HG03457 (cell line): ENCODE measurements at regions not wholly inside any gene's neighbourhood (a gene's known extent, or its start where the extent isn't known, plus 50 kb on each side); places are given as distances from the start of the nearest gene placed in this dataset.
"Not testable (repeated sequence)": the region's sequence is repeated elsewhere in the genome, so short reads cannot be mapped to it uniquely, and the experiment has no call there.

Source experiments
- ATAC-seq: cut with Tn5 transposase; IDR thresholded peaks from one replicate; pipeline ENCODE4 v1.9.1; 2021; ENCODE audit warnings: moderate number of reproducible peaks; ENCODE audit not compliant: unreplicated experiment

DNA sequence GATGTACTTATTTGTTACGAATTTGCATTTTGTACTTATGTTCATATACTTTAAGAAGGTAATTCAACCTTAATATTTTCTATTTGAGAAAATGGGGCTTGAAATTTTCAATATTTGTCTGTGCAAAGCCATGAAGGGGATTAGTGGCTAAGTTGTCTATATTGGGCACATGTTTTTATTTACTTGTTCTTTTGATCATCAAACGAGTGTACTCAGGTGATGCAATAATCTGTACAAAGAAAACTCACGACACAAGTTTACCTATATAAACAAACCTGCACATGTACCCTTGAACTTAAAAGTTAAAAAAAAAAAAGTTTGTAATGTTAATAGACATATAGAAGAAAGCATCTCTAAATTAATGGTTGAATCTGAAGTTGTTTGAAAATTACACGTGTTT, 658.9 kb upstream of the SYT4 start:
- ATAC-seq: no peak

DNA sequence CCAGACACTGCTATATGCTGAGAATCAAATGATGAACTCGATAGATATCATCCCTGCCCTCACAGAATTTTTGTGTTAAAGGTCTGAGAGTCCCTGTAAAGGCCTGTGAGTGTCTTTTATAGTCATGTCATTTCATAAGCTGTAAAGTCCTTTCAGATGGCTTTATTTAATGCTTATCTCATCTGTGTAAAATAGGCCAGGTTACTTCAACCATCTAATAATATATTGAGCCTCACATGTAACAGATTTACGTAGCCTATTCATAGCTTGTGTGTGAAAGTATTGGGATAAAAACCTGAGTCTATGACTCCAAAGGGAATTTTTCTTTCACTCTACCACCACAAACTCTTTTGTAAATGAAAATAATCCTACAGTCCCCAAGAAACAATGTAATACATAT, 672.0 kb upstream of the SYT4 start:
- ATAC-seq: no peak

DNA sequence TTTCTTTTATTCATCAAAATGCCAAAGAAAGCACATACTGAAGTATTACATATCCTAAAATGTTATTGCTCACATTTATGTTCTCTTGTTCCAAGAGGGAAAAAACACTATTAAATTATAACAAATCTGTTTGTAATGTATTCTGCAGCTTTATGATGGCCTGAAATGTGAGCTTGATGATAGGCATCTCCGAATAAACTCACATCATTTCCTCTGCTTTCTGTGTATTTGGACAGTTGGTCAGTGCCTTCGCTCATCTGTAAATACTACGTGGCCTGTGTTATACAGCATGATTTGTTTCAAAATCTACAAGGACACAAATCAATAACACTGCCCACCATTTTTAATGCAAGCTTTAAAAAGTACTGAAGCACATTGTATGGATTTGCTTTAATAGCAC, 672.8 kb upstream of the SYT4 start:
- ATAC-seq: no peak

DNA sequence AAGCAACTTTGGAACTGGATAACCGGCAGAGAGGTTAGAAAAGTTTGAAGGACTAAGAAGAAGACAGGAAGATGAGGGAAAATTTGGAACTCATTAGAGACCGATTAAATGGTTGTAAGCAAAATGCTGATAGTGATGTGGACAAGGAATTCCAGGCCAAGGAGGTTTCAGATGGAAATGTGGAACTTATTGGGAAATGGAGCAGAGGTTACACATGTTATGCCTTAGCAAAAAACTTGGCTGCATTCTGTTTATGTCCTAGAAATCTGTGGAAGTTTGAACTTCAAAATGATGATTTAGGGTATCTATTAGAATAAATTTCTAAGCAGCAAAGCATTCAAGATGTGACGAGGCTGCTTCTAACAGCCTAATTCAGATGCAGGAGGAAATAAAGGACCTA, 675.1 kb upstream of the SYT4 start:
- ATAC-seq: no peak

DNA sequence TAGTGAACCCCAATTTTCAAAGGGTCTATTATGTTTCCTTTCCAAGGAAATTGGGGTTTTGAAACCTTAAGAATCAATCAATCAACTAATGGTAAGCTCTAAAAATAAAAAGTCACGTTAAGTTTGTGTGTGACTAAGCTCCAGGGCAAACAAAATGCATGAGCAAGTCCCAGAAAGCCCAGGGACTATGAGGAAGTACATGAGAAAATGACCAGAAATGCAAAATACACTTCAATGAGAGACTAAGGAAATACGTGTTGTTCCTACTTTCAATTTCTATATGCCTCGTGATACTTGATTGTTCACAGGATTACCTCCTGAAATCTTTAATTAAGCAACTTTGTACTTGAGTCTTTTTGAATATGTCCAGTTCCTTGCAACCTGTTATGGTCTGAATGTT, 684.4 kb upstream of the SYT4 start:
- ATAC-seq: no peak

DNA sequence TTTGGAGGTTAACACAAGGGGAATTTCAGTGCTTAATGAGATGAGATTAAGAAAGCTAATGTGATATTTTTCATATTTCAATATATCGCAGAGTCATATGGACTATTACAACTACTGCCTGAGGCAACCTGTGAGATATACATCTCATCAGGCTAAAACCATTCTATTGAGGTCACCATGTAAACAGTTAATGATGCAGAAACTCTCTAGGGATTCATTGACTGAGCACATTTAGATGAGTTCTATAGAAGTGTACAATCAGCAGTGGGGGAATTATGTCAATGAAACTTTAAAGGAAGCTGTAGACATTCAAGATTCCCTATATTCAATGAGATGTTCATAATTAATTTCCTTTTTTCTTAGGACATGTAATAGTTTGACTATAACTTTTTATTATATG, 687.4 kb upstream of the SYT4 start:
- no peak for ATAC-seq

DNA sequence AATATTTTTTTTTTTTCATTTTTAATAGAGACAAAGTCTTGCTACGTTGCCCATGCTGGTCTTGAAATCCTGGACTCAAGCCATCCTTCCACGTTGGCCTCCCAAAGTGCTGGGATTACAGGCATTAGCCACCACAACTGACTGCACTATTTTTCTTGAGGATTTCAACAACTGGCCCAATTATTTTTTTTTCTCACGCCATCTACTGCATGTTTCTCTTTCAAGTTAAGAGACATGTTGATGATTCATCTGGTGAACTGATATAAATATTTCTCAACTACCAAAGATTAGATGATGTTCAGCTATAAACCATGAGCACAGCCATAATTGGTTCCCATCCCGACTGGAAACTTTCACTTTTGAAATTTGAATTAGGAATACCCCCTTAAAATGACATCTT, 688.4 kb upstream of the SYT4 start:
- ATAC-seq: no peak

DNA sequence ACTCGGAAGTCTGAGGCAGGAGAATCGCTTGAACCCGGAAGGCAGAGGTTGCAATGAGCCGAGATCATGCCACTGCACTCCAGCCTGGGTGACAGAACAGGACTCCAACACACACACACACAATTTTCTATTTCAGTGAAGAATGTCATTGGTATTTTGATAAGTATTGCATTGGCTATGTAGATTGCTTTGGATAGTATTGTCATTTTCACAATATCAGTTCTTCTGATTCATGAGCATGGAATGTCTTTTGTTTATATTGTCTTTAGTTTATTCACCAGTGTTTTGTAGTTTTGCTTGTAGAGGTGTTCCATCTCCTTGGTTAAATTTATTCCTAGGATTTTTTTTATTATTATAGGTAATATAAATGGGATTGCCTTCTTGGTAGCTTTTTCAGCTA, 693.4 kb upstream of the SYT4 start:
- no peak for ATAC-seq

DNA sequence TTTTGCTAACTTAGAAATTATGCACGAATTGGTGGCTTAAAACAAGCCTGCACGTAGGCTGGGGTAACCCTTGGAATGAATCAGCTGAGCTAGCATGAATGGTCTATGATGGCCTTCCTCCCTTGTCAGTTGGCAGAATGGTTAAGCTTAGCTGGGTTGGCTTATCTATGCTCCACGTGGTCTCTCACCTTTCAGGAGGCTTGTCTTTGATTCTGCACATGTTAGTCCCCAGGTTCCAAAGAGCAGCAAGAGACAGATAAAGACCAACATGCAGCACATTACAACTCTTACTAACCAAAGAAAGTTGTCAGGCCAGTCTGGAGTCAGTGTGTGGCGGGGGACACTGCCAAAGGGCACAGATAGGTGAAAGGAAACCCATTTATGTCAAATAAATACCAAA, 700.9 kb upstream of the SYT4 start:
- ATAC-seq: no peak

DNA sequence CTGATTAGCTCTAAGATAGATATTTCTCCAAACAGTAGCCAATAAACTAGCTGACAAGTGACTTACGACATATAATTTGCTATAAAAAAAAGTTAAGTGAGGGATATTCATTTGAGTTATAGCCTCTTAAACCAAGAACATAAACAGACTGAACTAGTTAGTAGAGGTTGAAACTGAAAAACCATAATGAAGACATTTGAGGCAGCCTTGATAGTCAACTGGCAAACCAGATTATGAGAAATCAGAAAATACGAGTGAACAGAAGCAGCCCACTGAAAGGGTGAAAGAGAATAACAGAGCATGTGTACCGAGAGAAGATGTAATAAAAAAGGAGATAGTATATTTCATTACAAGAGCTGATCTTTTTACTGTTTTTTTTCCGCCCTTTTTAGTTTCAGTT, 698.1 kb upstream of the SETBP1 start:
- ATAC-seq: no peak

DNA sequence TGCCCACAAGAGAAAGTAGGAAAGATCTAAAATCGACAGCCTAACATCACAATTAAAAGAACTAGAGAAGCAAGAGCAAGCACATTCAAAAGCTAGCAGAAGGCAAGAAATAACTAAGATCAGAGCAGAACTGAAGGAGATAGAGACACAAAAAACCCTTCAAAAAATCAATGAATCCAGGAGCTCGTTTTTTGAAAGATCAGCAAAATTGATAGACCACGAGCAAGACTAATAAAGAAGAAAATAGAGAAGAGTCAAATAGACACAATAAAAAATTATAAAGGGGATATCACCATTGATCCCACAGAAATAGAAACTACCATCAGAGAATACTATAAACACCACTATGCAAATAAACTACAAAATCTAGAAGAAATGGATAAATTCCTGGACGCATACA, 693.6 kb upstream of the SETBP1 start:
- not testable (repeated sequence) for ATAC-seq

DNA sequence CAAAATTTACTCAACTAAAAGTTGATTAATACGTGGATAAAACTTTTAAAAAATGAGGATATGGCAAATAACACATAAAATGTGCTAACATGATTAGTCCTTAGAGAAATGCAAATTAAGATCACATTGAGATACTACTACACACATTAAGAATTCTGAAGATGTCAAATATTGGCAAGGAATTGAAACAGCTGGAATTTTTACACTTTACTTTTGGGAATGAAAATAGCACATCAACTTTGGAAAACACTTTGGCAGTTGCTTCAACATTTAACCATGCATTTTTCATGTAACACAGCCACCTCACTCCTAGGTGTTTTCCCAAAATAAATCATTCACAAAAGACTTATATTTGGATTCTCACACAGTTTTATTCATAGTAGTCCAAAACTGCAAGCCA, 687.9 kb upstream of the SETBP1 start:
- ATAC-seq: no peak

DNA sequence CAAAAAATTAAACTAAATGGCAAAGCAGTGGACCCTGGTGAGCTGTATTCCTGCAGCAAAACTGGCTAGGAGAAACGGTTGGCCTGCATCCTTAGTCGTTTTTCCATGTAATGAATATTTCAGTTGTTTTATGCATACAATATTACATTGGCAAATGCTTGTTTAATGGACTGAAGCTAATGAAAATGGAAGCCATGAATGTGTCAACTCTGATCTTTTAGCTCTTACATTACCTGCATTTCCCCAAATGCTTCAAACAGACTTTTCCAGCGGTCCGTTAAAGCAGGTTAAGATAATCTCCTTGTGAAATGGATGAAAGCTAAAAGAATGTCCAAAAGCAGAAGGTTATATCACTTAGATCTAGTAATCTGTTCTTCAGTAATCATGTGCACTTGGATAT, 686.3 kb upstream of the SETBP1 start:
- no peak for ATAC-seq

DNA sequence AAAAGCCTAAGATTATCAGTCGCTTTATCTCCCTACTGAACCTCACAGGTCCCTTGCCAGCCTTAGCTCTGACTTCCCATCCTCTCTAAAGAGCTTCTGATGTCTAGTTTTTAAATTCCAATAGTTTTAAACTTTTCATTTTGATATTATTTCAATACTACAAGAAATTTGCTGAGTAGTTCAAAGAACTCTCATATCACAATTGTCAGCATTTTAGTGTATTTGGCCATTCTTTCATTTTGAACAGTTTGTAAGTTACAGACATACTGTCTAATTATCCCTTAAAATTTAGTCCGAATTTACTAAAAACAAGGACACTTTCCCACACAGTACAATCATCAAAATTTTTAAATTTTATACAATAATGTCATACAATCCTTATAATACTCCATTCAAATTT, 666.8 kb upstream of the SETBP1 start:
- ATAC-seq: no peak

DNA sequence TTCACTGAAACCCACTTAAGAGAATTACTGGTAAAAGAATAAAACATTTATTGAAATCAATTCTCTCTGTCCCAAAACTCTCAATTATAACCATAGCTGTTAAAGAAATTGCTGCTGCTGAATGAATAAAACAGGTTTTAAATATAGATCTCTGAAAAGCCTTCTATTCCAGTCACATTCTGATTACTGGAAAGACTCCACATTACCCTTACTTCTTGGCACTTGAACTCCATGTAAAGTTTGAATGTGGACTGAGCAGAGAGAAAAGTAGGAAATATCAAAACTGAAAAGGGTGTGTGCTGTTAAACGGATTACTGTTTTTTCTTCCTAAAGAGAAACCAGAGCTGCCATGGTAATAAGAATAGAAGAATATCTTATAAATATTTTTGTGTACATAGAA, 655.3 kb upstream of the SETBP1 start:
- no peak for ATAC-seq

DNA sequence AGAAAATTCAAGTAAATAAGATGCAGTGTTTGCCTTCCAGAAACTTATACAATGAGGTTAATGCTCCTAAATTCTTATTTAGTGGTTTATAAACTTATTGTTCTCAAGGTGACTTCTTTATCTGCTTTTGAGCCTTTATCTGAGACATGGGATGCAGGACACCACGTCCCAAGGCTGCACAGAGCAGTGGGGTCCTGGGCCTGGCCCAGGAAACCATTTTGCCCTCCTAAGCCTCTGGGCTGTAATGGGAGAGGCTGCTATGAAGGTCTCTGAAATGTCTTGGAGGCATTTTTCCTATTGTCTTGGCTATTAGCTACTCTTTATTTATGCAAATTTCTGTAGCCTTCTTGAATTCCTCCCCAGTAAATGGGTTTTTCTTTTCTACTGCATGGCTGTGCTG, 652.6 kb upstream of the SETBP1 start:
- no peak for ATAC-seq

DNA sequence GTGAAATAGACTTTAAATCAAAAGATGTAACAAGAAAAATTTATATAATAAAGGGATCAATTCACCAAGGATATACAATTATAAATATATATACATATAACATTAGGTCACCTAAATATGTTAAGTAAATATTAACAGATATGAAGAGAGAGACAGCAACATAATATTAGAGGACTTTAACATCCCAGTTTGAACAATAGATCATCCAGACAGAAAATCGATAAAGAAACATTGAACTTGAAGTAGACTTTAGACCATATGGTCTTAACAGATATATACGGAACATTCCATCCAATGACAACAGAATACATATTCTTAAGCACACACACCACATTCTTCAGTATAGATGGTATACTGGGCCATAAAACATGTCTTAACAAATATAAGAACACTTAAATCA, 649.6 kb upstream of the SETBP1 start:
- no peak for ATAC-seq

DNA sequence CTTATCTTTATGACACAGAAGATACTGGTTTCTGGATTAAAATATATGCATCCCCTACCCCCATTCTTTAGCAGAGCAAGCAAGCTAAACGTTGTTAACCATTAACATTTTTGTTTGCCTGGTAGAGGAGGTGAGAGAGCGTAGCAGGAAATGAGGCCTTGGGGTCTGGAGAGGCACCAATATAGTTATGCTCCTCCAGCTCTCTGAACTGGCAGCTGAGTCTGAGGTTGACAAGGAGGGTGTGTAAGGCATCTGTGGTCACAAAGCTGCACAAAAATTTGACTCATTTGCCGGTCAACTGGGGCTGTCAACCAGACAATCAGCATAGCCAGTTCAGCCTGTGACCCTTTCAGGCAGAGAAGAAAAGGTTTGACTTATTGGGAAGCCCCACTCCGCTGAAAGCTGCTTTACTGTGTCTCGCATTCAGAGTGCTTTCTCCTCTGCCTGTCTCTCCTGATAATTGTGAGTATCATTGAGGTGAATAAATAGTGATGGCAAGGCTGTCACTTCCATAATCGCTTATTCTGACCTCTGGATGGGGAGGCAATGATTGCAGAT, 647.5 kb upstream of the SETBP1 start:
- no peak for ATAC-seq

DNA sequence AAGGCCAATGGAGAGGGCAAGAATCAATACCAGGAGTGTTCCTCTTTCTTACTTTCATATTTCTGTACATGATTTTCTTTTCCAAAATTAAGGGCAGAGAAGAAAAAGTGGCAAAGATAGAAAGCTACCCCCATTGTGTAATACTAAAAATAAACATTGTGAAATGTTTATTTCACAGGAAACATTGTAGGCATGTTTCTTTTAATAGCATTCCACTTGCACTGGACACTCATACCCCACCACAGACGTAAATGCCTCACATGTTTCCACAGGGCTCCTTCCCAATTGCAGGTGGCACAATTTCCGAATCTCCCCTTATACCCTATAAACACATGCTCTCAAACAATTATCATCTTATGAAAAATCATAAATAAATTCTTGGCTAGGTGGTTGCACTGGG, 645.1 kb upstream of the SETBP1 start:
- ATAC-seq: no peak

DNA sequence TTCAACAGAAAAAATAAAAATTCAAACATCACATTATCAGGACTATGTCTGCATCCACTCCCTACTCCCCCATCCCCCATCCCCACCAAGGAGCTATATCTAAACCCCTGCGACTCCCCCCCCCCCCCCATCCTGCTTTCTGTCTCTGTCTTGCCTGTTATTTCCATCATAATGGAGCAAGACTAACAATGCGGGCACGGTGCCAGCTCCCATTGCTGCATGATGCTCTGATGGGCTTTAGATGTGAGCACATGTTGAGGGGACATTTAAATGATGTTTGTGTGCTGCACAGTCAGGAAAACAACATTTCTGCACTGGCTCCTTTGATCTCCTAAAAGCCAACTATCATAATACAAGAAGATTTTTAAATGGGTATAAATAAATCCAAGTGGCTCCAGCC, 644.2 kb upstream of the SETBP1 start:
- no peak for ATAC-seq

DNA sequence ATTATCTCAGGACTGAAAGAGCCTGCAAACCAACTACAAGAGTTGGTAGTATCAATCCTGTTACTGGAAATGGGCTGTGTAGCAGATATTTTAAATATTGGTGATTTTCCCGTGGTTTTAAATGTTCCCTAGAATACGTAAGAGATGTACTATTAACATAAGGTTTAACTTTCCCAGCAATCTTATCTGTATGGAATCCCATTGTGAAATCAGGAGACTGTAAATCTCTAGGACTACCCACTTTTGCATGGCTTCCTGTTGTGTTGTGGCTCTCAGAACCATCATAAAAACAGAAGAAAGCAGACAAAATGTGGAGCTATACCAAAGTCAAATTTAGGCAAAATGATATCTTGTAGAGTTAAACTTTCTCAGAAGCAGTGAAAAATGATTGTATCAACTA, 641.5 kb upstream of the SETBP1 start:
- ATAC-seq: no peak

DNA sequence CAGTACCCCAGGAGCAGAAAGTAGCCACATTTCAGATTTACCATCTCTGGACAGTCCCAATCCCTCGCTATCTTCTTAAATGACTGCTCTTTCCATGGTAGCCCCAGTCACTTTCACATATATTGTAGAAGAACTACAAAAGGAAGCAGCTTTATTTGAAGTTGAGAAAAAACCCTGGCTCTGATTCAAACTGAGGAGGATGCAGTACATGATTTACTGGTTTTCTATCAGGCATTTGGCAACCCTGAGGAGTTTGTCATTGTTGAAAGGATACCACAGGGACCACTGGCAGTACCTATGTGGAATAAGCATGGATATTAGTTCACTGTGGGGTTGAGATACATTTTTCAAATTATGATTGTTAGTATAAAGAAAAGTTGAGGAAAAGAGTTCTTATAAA, 640.9 kb upstream of the SETBP1 start:
- no peak for ATAC-seq

DNA sequence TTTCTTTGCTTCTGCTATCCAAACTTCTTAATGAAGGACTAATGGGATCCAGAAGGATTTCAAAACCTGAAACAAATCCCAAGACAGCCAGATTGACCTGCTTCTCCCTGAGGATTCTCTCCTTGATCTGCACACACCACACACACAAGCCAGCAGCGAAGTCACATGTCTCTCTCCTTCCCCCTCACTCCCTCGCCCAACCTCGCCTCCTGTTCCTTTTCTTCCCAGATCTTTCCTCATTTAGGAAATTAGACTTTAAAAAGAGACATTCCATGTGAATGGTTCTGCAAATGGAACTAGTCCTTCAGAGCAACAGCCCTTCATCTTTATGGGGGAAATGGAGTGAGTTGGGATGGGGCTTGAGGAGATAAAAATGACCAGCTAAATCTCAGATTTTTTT, 639.1 kb upstream of the SETBP1 start:
- no peak for ATAC-seq

DNA sequence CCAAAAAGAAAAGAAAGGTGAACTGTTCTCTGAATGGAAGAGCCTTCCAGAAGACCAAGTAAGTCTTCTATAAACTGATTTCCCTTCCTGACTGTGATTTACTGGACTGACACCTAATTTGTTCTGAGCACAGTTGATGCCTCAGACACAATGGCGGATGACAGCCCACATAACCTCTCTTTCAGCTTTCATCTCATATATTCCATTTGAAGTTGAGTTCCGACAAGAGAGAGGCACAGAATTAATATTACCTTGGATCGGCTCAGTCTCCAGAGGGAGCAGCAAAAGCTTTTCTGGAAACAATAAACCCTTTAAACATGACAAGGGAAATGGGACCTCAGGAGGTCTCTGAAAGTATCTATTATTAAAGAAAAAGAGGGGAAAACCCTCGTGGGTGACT, 638.7 kb upstream of the SETBP1 start:
- no peak for ATAC-seq
